GM19238 (cell line): ENCODE measurements at regions not wholly inside any gene's neighbourhood (a gene's known extent, or its start where the extent isn't known, plus 50 kb on each side); places are given as distances from the start of the nearest gene placed in this dataset.

Experiments used
- DNase-seq: peaks from one replicate; pipeline ENCODE4 v3.0.0; 2011; ENCODE audit warnings: low spot score; ENCODE audit not compliant: insufficient read length

- DNase-seq = peak; percentile 28
Observed at GRCh38 chr1:209248649-209249279, 334.8 kb upstream of the CAMK1G start.

DNA sequence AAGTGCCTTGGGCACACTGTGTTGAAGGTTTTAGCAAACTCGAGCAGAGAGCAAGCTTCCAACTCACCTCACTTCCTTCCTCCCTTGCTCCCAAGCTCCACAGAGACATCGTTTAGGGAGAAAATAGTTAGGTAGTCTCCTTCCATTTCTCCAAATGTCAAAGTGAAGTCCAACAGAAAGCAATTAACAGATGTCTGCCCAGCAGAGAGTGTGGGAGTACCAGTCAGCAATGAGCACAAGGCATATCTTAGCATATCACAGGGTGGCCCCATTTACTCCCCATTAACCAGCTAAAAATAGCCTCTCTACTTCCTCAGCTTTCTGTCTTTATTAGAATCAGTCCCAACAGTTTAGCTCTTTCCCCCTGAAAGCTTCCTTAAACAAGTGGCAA, 334.2 kb upstream of the CAMK1G start:
- DNase-seq = no peak

DNA sequence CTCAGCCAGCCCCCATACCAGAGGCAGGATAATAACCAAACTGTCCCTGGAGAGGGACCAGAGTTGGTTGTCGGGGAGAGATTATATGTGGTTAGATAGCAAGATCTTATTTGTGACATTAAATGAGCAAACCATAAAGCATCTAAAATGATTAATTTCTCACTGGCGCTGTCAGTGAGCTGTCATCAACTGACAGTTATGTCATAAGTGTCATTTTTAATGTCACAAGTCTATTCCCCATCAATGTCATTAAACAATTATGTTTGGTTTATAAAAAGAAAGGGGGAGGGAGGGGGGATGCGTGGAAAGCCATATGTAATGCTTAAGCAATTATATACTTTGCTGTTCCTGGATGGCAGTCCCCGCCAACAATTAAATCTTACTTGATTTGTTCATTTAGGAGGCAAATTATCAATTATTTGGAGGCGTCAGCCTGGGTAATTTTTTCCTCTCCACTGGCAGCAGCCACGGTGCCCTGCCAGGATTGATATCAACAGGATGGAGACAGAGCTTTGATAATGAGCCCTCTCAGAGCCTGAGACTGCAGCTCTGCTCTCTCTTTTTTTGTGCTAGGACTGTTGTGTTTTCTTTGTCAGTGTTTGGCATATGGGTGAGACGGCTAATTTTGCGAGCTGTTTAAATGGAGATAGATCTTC, 333.6 kb upstream of the CAMK1G start:
- no peak for DNase-seq

DNA sequence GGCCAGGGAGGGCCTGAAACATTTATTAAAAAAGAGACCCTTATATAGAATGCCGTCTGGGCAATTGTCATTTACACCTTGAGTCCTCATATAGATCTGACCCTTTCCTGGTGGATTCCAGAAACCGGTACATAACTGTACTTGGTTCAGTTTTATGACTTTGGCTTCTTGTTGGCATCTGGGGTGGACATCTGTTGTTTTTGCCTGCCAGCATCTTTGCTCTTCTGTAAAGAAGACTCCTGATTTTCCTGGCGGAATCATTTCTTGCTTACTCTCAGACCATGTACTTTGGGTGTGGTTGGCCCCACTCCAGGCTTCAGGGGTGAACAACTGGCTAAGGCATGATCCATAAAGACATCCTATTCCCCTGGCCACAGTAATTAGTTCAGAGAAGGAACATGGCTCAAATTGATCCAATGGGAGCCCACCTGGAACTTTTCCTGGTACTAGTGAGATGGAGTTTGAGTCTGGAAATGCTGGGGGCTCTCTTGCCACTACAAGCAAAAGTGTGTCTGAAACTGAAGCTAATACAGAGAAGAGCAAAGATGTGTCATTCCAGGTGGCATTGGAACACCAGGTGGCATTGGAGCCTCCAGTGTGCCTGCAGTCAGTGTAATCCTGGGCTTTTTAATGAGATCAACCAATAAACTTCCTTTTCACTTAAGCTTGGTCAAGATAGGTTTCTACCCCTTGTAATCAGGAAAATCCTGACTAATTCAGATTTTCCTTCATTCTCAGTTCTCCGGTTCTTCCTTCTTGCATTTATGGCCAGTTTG, 332.5 kb upstream of the CAMK1G start:
- DNase-seq = no peak

DNA sequence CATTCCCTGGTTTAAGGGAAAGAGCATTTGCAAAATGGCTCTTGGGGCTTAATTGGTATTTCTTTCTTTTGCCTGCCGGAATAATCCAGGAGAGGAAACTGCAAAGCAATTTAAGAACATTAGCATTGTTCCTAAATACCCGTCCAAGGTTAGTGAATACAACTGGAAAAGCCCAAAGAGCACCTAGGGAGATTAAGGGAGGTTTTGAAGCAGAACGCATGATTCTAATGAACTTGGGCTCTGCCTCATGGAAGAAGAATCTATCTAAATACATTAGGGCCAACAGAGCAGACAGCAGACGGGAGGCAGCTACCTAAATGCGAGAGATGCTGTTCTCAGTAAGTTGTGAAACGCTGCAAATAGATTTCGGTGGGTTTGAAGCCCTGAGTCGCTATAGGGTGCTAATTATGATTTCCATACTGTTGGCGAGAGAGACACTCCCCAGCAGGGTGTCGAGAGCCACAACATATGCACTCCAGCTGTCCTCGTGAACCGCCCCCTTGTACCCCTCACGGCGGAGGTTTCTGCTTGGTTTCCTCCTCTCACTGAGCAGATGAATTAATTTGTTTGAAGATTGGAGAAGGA, 326.7 kb upstream of the CAMK1G start:
- DNase-seq = no peak

- no peak for DNase-seq
Observed at GRCh38 chr1:209257454-209257853, 326.1 kb upstream of the CAMK1G start.

GRCh38 chr1:209260136-209260535, 323.4 kb upstream of the CAMK1G start:
- no peak for DNase-seq

DNA sequence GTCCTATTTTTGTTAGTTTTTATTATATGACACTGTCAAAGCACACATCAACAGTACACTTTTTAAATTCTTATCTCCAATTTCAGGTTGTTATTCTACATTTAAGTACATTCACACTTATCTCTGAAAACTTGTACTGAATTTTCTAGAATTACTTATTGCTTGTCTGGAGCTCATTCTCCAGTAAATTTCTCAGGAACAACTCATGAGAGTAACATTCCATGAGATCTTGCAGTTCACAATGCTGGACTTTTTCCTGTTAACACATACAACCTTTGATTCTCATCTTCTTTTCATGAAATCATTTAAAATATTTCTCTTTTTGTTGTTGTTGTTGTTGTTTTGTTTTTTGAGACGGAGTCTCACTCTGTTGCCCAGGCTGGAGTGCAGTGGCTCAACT, 320.9 kb upstream of the CAMK1G start:
- DNase-seq = no peak

DNA sequence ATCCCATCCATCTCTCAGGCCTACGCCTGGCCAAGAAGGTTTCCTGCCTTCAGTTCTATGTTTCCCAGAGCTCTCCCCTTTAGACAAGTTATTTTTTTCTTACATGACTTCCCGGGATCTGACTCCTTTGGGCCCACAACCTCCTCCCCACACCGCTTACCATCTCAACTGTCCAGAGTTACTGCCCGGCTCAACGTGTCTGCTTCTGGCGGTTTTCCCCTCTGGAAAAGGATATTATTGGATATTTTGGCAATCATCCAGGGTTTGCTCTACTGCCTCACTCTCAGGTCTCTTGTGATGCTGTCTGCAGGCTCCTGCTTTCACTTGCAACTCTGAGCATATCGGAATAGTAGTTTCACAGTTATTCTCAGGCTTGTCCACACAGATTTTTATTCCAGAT, 318.2 kb upstream of the CAMK1G start:
- no peak for DNase-seq

- no peak for DNase-seq
Observed at GRCh38 chr1:209266590-209267205, 316.8 kb upstream of the CAMK1G start.

- no peak for DNase-seq
Observed at GRCh38 chr1:209267968-209268367, 315.5 kb upstream of the CAMK1G start.

DNA sequence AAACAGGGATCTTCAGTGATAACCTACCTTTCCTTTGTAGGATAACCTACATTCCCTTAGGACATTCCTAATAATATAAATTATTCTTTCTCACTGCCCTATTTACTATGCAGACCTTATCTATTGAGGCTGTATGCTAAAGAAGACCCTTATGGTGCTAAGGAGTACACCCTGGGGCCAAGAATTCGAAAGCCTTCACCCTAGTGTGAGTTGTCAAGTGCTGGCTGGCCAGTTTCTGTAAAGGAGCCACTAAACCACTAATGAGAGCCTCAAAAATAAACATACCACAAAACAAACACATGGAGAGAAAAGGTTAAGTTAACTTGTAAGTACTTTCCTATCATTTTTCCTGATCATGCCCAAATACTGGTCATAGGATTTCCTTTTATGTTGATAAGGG, 315.0 kb upstream of the CAMK1G start:
- DNase-seq = no peak

GRCh38 chr1:209276321-209276720, 307.2 kb upstream of the CAMK1G start:
- no peak for DNase-seq

GRCh38 chr1:209277662-209278061, 305.9 kb upstream of the CAMK1G start:
- DNase-seq = no peak

- DNase-seq = no peak
Observed at GRCh38 chr1:209291715-209292114, 291.8 kb upstream of the CAMK1G start.

GRCh38 chr1:209302779-209303568, 280.5 kb upstream of the CAMK1G start:
- DNase-seq = no peak

- no peak for DNase-seq
Observed at GRCh38 chr1:209304166-209304565, 279.3 kb upstream of the CAMK1G start.

- DNase-seq = no peak
Observed at GRCh38 chr1:209305221-209305954, 278.1 kb upstream of the CAMK1G start.

- DNase-seq = no peak
Observed at GRCh38 chr1:209307846-209308245, 275.7 kb upstream of the CAMK1G start.

DNA sequence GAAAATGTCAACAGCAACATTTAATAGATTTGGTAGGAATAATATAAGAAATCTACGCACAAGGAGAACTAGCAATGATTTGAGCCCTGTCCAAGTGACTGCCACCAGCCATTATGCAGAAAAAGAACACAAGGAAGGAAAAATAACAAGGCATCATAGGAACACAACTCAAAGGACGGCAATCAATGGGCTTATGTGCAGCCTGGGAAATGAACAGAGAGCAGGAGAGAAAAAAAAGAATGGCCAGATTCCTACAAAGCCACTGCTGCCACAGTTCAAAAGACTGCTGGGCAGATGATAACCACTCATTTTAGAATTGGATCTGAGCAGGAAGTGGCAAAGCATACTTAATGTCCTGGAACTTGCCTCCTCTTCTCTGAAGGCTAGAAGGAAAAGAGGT, 274.3 kb upstream of the CAMK1G start:
- DNase-seq = no peak
